GM12892 (cell line): ENCODE measurements at regions not wholly inside any gene's neighbourhood (a gene's known extent, or its start where the extent isn't known, plus 50 kb on each side); places are given as distances from the start of the nearest gene placed in this dataset.

Experiments
- DNase-seq: peaks from one replicate; pipeline ENCODE4 v3.0.0; 2011; ENCODE audit not compliant: insufficient read length
- FAIRE-seq: peaks from 2 replicates; lab custom pipeline; 2011; peaks lifted over from hg19 to GRCh38; lab: Jason Lieb, UNC
- POLR2A ChIP-seq: IDR thresholded peaks from 2 replicates; pipeline ENCODE4 v1.6.1; 2011; ENCODE audit warnings: low read depth, low read length, control low read depth
- POLR2AphosphoS5 ChIP-seq: IDR thresholded peaks from 2 replicates; pipeline ENCODE4 v1.6.1; 2011; ENCODE audit warnings: low read depth, low read length, control low read depth
- TAF1 ChIP-seq: IDR thresholded peaks from 2 replicates; pipeline ENCODE4 v1.6.1; 2011; ENCODE audit warnings: low read depth, mild to moderate bottlenecking, control low read depth, low read length, borderline replicate concordance

DNA sequence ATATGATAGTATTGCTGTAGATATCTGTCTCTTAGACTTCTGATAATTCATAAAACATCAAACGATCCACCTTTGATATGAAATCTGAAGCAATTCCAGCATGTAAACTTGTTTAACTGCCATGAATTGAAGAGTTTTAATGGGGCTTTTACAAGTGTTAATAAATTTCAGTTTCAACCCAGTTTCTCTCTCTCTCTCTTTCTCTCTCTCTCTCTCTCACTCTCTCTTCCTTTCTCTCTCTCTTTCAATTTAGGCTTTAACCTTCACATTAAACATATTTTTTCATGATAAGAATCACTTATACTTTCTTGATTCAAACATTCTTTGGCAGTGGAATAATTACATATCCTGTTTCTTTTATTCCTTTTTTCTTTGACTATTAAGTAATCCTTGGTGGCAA, 296.1 kb downstream of the EPHA4 start:
- no peak for FAIRE-seq
- TF ChIP-seq POLR2A (no peak), TAF1 (no peak), POLR2AphosphoS5 (no peak)

DNA sequence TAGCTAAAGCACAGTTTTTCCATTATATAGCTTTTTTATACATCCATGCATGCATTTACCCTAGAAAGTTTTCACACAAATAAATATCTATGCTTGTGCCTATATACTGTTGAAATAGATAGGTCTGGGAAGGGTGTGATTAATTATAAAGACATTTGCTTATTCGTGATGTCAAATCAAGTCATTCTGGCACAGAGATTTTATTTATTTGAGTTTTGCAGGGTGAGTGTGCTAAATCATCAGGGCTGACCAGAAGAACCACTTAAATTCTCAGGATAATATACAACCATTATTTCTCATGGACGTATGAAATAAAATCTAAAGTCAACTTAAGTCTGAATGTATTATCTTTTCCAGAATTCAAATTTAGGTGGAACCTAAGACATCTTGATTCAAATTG, 295.5 kb downstream of the EPHA4 start:
- DNase-seq (no peak), FAIRE-seq (no peak)
- TF ChIP-seq TAF1, result no peak
- TF ChIP-seq POLR2A, result no peak
- TF ChIP-seq POLR2AphosphoS5, result no peak

More for the DNA sequence above, 296.1 kb downstream of the EPHA4 start:
- DNase-seq, result no peak

GRCh38 chr2:221282386-221282785, 289.7 kb downstream of the EPHA4 start:
- DNase-seq, result no peak
- no peak for TF ChIP-seq TAF1
- no peak for TF ChIP-seq POLR2A
- no peak for TF ChIP-seq POLR2AphosphoS5
- FAIRE-seq, result no peak

- no peak for FAIRE-seq
These were observed 288.1 kb downstream of the EPHA4 start for GRCh38 chr2:221283896-221284545.

DNA sequence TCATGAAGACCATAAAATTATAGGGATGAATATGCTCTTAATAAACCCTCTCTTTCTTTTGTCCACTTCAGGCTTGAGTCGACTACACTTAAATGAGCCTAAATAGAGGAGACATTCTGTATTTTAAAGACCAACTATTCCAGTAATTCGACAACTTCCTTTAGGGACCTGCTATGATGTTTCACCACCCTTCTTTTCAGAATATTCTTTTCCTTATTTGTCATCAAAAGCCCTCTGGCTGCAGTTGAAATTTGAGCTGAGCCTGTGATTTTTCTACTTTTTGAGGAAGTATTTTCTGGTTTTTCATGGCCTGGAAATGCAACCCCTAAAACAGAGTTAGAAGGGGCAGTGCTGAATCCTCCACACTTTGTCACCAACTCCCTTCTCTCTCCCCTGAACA, 287.0 kb downstream of the EPHA4 start:
- no peak for TF ChIP-seq POLR2AphosphoS5
- no peak for TF ChIP-seq TAF1
- no peak for TF ChIP-seq POLR2A
- no peak for FAIRE-seq
- no peak for DNase-seq

More at GRCh38 chr2:221283896-221284545, 288.1 kb downstream of the EPHA4 start:
- no peak for TF ChIP-seq TAF1
- no peak for DNase-seq

GRCh38 chr2:221286406-221286805, 285.7 kb downstream of the EPHA4 start:
- DNase-seq (no peak), FAIRE-seq (no peak)
- TF ChIP-seq POLR2A, result no peak
- TF ChIP-seq TAF1, result no peak
- no peak for TF ChIP-seq POLR2AphosphoS5

DNA sequence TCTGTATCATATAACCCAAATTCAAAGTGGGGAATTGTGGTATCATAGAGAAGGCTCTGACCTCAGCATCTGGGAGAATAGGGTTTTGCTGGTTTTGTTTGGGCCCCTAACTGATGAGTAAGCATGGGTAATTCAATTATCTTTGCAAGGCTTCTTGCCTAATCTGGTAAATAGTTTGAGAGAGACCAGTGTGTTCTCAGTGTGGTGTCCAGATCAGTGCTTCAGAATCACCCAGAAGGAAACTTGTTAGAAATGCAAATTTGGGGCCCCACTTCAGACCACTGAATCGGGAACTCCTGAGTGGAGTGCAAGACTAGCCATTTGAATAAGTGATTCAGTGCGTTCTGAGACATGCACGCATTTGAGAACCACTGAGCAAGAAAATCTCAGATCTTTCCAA, 282.7 kb downstream of the EPHA4 start:
- DNase-seq (no peak), FAIRE-seq (no peak)
- no peak for TF ChIP-seq POLR2AphosphoS5
- no peak for TF ChIP-seq TAF1
- TF ChIP-seq POLR2A, result no peak

- FAIRE-seq (no peak), DNase-seq (no peak)
- no peak for TF ChIP-seq POLR2AphosphoS5
- no peak for TF ChIP-seq POLR2A
- no peak for TF ChIP-seq TAF1
These were observed 282.3 kb downstream of the EPHA4 start for GRCh38 chr2:221289846-221290245.

DNA sequence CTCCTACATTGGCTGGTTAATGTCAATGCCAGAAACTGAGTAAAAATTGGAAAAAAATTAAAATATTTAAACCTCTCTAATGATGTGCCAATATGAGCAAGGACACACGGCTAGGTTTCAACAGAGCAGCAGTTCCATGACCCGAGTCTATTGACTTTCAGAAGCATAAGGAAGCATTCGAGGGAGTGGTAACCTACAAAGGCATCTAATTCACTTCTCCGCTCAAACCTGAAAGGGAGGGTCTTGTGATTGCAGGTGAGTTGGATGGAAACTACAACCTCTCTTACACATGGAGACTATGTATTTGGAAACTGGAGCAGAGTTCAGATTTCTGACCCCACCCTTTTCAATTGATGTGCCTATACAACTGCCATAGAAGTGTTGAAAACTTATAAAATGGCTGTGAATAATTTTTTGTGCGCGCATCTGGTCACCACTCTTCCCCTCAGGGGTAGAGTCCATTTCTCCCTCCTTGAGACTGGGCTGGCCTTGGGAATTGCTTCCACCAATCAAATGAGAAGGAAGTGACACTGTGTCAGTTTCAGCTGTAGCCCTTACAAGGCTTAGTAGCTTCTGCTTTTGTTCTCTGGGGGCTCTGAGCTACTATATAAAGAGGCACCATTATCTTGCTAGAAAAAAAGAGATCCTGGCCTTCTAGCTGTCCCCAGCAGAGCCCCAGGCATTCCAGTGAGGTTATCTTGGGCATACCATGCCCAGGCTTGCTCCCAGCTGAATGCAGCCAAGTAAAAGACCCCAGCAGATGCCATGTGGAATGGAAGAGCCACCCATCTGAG, 278.0 kb downstream of the EPHA4 start:
- no peak for TF ChIP-seq TAF1
- no peak for TF ChIP-seq POLR2A
- no peak for TF ChIP-seq POLR2AphosphoS5
- DNase-seq (no peak), FAIRE-seq (no peak)

DNA sequence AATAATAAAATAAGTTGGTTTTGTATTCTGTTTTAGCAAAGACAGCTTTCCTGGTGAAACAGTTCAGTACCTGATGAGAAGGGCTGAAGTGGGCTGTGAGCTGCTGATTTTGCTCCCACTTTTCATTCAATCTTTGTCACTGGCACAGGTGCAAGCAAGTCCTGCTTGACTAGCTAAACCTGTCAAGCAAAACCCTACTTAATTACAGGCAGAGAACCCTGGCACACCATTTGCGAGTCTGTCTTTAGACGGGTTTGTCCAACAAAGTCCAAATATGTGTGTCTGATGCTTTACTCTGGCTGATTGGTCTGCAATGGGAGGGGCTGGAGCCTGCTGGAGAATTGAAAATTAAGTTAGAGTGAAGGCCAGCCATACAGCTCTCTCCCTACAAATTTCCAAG, 267.2 kb downstream of the EPHA4 start:
- TF ChIP-seq POLR2AphosphoS5, result no peak
- no peak for TF ChIP-seq TAF1
- no peak for TF ChIP-seq POLR2A
- DNase-seq (no peak), FAIRE-seq (no peak)

DNA sequence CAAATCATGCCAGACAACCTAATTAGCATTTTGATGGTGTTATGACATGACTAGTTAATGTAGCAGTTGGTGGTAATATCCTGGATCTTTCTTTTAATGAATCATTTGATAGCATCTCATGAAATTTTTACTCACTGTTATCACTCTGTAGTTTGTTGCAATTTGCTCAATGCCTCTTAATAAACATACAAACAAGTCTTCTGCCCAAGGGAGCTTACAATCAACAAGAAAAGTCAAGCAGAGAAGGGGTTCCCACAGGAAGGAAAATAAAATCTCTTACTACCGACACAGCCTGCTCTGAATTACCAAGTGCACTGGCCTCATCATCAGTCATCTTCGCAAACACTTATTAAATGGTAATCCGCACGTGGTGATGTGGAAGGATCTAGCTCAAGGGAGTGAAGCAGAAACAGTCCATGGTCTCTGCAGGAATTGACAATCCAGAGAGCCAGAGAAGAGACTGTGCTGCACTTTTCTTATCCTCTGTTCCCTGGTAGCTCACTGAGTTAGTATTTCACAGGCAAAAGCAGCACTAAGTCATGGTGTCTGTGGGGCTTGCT, 263.5 kb downstream of the EPHA4 start:
- DNase-seq (no peak), FAIRE-seq (no peak)
- TF ChIP-seq POLR2A (no peak), POLR2AphosphoS5 (no peak), TAF1 (no peak)

DNA sequence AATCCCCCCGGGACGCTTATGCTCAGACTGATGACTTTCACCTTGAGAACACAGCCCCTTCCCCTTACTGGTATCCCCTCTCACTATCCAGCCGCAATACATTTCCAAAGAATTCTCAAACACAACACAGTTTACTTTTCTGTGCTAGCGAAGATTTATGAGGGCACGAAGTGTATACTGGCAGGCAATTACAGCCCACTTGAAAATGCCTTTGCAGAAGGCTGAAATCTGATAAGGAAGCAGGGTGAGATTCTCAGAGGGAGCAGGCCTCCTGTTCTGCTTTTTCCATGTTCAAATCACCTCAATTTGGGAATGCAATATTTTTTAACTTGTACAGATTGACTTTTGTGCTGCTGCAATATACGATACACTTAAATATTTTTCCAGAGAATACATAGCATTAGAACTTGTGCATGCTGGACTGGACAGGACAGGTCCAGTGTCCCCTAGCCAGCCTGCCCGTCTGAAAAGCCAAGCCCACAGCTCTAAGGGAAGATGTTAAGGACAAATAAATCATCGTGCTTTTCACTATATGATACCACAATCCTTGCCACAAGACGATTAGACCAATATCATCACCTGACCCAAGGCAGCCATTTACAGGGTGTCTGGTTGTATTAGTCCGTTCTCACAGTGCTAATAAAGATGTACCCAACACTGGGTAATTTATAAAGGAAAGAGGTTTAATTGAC, 262.1 kb downstream of the EPHA4 start:
- DNase-seq (no peak), FAIRE-seq (no peak)
- TF ChIP-seq POLR2A, result no peak
- no peak for TF ChIP-seq TAF1
- TF ChIP-seq POLR2AphosphoS5, result no peak
